Parathyroid adenoma (tissue), 2 donors: ENCODE measurements at regions not wholly inside any gene's neighbourhood (a gene's known extent, or its start where the extent isn't known, plus 50 kb on each side); places are given as distances from the start of the nearest gene placed in this dataset.

Experiments used
- H2AFZ ChIP-seq: fragments of 300-600 bp; sonication (generic); one replicate; pipeline ENCODE4 v1.7.0; 2017; ENCODE audit warnings: antibody characterized with exemption, mild to moderate bottlenecking
- H3K27ac ChIP-seq: fragments of 300-600 bp; sonication (generic); one replicate; pipeline ENCODE4 v1.7.0; 2017
- H3K27me3 ChIP-seq: fragments of 300-600 bp; sonication (generic); one replicate; pipeline ENCODE4 v1.7.0; 2017; ENCODE audit warnings: low read length; ENCODE audit not compliant: control insufficient read depth, insufficient read depth
- H3K36me3 ChIP-seq: fragments of 300-600 bp; sonication (generic); one replicate; pipeline ENCODE4 v1.7.0; 2017; ENCODE audit warnings: low read length; ENCODE audit not compliant: control insufficient read depth, insufficient read depth
- H3K4me1 ChIP-seq: fragments of 300-600 bp; sonication (generic); one replicate; pipeline ENCODE4 v1.7.0; 2017; ENCODE audit warnings: control low read depth
- H3K4me2 ChIP-seq: fragments of 300-600 bp; sonication (generic); one replicate; pipeline ENCODE4 v1.7.0; 2017; ENCODE audit warnings: low read length
- H3K4me3 ChIP-seq: fragments of 300-600 bp; sonication (generic); one replicate; pipeline ENCODE4 v1.7.0; 2017; ENCODE audit warnings: low read depth, low read length
- H3K79me2 ChIP-seq: fragments of 300-600 bp; sonication (generic); one replicate; pipeline ENCODE4 v1.7.0; 2017; ENCODE audit warnings: control low read depth
- H3K9ac ChIP-seq: fragments of 300-600 bp; sonication (generic); one replicate; pipeline ENCODE4 v1.7.0; 2017; ENCODE audit warnings: mild to moderate bottlenecking
- H3K9me3 ChIP-seq: fragments of 300-600 bp; sonication (generic); one replicate; pipeline ENCODE4 v1.7.0; 2017; ENCODE audit warnings: low read length; ENCODE audit not compliant: control insufficient read depth
- TF ChIP-seq, protein P1 (sequence below): fragments of 300-600 bp; sonication (generic); IDR thresholded peaks from one replicate; pipeline ENCODE4 v1.7.0; 2017; ENCODE audit warnings: antibody characterized with exemption, mild to moderate bottlenecking
- donor health status: primary hyperparathyroidism.

DNA sequence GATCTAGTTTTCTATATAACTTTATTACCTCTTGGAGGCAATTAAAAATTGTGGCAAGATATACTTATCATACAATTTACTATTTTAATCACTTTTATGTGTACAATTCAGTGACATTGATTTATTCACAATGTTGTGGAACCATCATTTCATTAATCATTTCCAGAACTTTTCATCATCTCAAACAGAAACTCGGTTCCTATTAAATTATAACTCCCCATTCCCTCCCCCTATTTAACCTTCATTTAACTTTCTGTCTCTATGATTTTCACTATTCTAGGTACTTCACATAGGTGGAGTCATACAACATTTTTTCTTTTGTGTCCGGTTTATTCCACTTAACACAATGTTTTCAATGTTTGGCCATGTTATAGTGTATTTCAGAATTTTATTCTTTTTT is 252.8 kb downstream of the REEP3 start:
- H3K4me3 ChIP-seq = no peak overlapping the region

DNA sequence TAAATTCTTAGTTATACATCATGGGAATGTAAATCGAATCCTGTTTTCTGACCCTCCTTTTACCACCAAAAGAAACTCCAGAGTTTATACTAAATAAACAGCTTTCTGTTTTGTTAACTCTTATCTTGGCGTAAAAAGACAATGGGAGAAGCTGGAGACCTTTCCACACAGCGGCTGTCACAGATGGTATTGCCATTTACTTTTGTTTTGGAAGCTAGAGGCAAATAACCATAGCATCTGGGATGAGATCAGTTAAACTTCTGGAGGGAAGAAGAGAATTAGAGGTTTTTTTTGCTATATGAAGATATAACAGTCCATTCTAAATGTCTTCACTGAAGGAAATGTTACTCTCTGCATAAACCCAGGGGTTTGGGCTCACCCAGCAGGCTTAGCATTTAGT is 258.9 kb downstream of the REEP3 start:
- Histone ChIP-seq H3K4me2 (no peak overlapping the region), H3K9ac (no peak overlapping the region), H3K79me2 (no peaks in the 10 kb centered on the region), H2AFZ (no peak overlapping the region), H3K36me3 (no peaks in the 10 kb centered on the region), H3K27me3 (no peaks in the 10 kb centered on the region), H3K4me1 (no peaks in the 10 kb centered on the region), H3K27ac (no peak overlapping the region), H3K4me3 (no peak overlapping the region), H3K9me3 (no peaks in the 10 kb centered on the region)
- TF ChIP-seq, protein P1, sequence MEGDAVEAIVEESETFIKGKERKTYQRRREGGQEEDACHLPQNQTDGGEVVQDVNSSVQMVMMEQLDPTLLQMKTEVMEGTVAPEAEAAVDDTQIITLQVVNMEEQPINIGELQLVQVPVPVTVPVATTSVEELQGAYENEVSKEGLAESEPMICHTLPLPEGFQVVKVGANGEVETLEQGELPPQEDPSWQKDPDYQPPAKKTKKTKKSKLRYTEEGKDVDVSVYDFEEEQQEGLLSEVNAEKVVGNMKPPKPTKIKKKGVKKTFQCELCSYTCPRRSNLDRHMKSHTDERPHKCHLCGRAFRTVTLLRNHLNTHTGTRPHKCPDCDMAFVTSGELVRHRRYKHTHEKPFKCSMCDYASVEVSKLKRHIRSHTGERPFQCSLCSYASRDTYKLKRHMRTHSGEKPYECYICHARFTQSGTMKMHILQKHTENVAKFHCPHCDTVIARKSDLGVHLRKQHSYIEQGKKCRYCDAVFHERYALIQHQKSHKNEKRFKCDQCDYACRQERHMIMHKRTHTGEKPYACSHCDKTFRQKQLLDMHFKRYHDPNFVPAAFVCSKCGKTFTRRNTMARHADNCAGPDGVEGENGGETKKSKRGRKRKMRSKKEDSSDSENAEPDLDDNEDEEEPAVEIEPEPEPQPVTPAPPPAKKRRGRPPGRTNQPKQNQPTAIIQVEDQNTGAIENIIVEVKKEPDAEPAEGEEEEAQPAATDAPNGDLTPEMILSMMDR = no peak

More for the DNA sequence above, 252.8 kb downstream of the REEP3 start:
- H3K79me2 ChIP-seq = no peaks in the 10 kb centered on the region
- no peaks in the 10 kb centered on the region for H3K4me1 ChIP-seq
- no peaks in the 10 kb centered on the region for H3K36me3 ChIP-seq
- TF ChIP-seq, protein P1 = no peak
- H3K4me2 ChIP-seq = no peak overlapping the region
- H3K27ac ChIP-seq = no peak overlapping the region
- no peak overlapping the region for H3K9ac ChIP-seq
- no peak overlapping the region for H2AFZ ChIP-seq
- no peaks in the 10 kb centered on the region for H3K27me3 ChIP-seq
- H3K9me3 ChIP-seq = no peaks in the 10 kb centered on the region

- H2AFZ ChIP-seq = no peak overlapping the region
- no peak overlapping the region for H3K4me2 ChIP-seq
- H3K9ac ChIP-seq = no peak overlapping the region
- H3K27ac ChIP-seq = no peak overlapping the region
- H3K9me3 ChIP-seq = no peaks in the 10 kb centered on the region
- no peaks in the 10 kb centered on the region for H3K4me1 ChIP-seq
- TF ChIP-seq, protein P1 = no peak
- H3K27me3 ChIP-seq = no peaks in the 10 kb centered on the region
- H3K4me3 ChIP-seq = no peak overlapping the region
- H3K36me3 ChIP-seq = no peaks in the 10 kb centered on the region
- no peaks in the 10 kb centered on the region for H3K79me2 ChIP-seq
Observed at GRCh38 chr10:63781226-63781625, 260.0 kb downstream of the REEP3 start.

- no peak overlapping the region for H2AFZ ChIP-seq
- TF ChIP-seq, protein P1 = no peak
Observed at GRCh38 chr10:63783882-63784281, 262.7 kb downstream of the REEP3 start.

GRCh38 chr10:63788152-63788821 is 267.1 kb downstream of the REEP3 start:
- Histone ChIP-seq H3K27me3 (no peaks in the 10 kb centered on the region), H3K4me3 (no peak overlapping the region), H3K4me2 (no peak overlapping the region), H2AFZ (no peak overlapping the region), H3K9me3 (no peaks in the 10 kb centered on the region), H3K79me2 (no peaks in the 10 kb centered on the region), H3K9ac (no peak overlapping the region), H3K27ac (no peak overlapping the region), H3K36me3 (no peaks in the 10 kb centered on the region), H3K4me1 (no peaks in the 10 kb centered on the region)
- TF ChIP-seq, protein P1 = no peak

More at GRCh38 chr10:63783882-63784281, 262.7 kb downstream of the REEP3 start:
- no peaks in the 10 kb centered on the region for H3K4me1 ChIP-seq
- no peaks in the 10 kb centered on the region for H3K27me3 ChIP-seq
- no peak overlapping the region for H3K4me2 ChIP-seq
- H3K79me2 ChIP-seq = no peaks in the 10 kb centered on the region
- no peak overlapping the region for H3K27ac ChIP-seq
- H3K4me3 ChIP-seq = no peak overlapping the region
- no peak overlapping the region for H3K9ac ChIP-seq
- H3K36me3 ChIP-seq = no peaks in the 10 kb centered on the region
- H3K9me3 ChIP-seq = no peaks in the 10 kb centered on the region
